ENCODE measurements at regions not wholly inside any gene's neighbourhood (a gene's known extent, or its start where the extent isn't known, plus 50 kb on each side); places are given as distances from the start of the nearest gene placed in this dataset.

GRCh38 chr2:126798276-126799140, 100.2 kb upstream of the TEX51 start:
- TF ChIP-seq, protein P1, sequence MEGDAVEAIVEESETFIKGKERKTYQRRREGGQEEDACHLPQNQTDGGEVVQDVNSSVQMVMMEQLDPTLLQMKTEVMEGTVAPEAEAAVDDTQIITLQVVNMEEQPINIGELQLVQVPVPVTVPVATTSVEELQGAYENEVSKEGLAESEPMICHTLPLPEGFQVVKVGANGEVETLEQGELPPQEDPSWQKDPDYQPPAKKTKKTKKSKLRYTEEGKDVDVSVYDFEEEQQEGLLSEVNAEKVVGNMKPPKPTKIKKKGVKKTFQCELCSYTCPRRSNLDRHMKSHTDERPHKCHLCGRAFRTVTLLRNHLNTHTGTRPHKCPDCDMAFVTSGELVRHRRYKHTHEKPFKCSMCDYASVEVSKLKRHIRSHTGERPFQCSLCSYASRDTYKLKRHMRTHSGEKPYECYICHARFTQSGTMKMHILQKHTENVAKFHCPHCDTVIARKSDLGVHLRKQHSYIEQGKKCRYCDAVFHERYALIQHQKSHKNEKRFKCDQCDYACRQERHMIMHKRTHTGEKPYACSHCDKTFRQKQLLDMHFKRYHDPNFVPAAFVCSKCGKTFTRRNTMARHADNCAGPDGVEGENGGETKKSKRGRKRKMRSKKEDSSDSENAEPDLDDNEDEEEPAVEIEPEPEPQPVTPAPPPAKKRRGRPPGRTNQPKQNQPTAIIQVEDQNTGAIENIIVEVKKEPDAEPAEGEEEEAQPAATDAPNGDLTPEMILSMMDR (IDR thresholded peaks at IDR 0.05) = no peak
- no peak for TF ChIP-seq POLR2AphosphoS5 (IDR thresholded peaks at IDR 0.05; ENCODE audit: insufficient read depth in 1 of 2, low read depth in 1 of 2)
- no peak for TF ChIP-seq POLR2A (IDR thresholded peaks at IDR 0.05)
